GM19452 (cell line): ENCODE measurements at regions not wholly inside any gene's neighbourhood (a gene's known extent, or its start where the extent isn't known, plus 50 kb on each side); places are given as distances from the start of the nearest gene placed in this dataset.

ENCODE experiments used
- ATAC-seq: cut with Tn5 transposase; IDR thresholded peaks from one replicate; pipeline ENCODE4 v1.9.1; 2021; ENCODE audit not compliant: unreplicated experiment

DNA sequence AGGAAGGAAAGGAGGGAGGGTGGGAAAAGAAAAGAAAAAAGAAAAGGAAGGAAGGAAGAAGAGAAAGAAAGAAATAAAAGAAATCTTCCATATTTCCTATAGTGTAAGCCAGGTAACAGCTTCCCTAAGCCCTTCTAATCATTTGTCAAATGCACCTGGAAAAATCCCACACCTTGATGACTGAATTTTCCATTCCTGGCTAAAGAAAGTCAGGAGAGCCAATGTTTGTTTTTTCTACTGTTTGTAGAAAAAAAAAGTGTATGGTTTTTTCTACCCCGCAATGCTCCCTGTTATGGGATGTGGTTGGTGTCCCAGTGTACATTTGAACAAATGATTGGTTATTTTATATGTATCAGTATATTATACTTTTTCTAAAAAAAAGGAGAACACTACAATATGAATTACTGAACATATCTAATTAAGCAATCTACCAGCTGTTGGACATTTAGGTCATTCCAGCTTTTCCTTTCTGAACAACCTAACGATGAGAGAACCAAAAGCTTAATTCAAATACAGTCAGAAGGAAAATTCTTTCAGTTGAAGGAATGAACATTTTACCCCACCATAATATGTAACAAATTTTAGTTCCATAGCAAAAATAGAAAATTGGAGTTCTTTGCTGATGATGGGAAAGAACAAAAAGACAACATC lies 355.0 kb downstream of the SETD4 start:
- no peak for ATAC-seq

DNA sequence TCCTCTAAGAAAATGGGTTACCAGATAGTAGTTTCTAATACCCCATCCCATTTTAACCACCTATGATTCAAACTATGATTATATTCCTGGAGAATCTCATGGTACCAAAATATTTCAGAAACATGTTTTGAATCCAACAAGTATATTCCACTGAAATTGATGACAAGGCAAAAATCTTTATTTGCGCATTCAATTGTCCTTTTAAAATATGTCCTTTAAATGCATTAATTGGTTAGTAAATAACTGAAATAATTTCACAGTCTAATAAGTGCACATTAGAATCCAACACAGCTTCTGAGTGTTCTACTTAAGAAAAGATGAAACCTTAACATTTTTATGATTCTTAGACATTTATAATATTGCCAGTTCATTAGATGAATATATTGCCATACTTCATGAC lies 356.6 kb downstream of the SETD4 start:
- no peak for ATAC-seq

DNA sequence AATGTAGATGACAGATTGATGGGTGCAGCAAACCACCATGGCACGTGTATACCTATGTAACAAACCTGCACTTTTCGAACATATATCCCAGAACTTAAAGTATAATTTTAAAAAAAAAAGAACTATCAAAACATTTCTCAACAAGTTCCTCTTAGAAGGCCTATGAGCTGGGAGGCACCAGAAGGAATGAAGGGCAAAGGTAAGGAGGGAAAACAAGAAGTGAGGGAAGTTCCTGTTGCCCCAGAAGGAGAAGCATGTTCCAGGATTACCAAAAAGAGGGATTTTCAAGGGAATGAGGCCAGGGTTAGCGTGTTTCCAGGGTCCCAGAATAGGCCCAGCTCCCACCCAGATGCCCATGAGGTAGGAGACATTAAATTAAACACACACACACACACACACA lies 361.0 kb downstream of the SETD4 start:
- no peak for ATAC-seq

DNA sequence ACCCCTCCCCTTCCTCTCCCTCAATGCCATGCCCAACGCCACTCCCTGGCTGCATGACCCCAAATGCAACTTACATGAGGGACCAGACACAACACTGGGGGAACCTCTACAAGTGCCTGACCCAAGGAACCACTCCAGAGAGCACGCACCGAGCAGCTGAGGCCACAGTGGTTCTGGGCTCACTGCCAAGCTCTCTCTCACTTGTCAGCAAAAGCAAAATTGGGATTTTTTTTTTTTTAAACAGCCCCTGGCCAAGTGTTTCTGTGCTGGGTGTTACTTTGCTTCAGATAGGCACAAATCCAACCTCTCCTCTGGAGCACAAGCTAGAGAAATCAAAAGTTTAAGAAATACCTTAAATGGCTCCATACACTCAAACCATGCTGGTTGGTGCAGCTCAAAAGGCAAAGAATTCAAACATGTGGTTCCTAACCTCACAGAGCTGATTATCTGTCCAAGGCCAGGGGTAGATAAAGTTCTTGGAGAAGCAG lies 363.0 kb downstream of the SETD4 start:
- no peak for ATAC-seq

DNA sequence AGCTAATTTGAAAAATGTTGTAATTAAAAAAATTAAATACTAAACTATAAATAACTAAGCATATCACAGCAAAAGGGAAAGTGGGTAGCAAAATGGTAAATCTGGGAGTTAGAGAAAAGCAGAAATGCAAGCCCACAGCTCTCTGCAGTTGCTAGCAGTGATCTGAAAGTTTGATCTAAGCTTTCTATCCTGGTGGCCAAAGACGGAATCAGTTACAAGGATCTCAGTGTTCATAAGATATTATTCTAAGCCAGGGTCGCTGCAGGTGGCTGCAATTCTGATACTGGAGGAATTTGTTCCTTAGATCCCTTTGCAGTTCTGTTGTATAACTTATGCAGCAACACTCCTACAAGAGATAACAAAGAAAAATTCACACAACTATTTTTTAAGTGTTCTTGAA lies 363.7 kb downstream of the SETD4 start:
- no peak for ATAC-seq

DNA sequence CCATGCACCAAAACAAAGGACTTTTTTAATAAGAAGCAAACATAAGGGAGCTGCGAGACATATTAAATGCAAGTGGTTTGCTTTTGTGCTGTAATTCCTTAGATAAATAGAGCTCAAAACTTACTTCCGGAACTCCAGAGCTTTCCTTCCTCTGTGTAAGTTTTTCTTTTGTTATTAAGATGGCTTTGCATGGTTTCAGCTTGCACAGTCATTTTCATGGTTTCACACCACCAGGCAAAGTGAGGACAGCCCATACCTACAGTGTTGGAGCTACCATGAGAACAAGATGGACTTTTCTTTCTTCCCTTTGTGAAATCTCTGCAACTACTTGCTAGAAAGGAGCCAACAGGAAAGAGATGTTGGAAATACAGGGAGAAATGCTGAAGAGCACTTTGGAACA lies 368.0 kb downstream of the SETD4 start:
- ATAC-seq, result no peak

DNA sequence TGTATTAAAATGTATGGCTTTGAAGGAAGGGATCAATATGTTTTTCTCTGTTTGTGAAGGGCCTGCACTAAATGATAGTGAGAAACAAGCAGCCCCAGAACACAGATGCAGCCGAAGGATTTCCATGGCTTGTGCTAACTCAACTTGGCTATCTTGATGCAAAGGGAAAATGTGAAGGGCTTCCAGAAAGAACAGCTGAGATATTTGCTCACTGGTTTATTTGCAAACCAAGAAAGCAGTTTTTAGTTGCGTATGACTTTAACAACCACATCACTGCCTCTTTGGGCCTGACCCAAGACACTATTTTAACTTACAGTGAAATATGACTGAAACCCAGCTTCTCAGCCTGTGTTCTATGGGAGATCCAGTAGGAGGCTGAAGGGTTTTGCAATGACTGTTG lies 369.9 kb downstream of the SETD4 start:
- ATAC-seq, result no peak

DNA sequence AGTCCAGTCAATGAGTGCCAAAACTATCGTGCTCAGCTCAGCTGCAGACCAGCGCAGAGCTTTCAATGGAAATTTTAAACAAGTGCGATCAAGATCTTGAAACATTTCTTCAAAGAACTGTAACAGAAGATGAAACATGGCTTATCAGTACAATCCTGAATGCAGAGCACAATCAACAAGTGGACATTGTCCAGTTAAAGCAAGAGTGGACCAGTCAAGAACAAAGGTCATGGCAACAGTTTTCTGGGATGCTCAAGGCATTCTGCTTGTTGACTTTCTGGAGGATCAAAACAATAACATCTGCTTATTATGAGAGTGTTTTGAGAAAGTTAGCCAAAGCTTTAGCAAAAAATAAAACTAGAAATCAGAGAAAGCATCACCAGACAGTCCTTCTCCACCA lies 374.2 kb downstream of the SETD4 start:
- no peak for ATAC-seq

DNA sequence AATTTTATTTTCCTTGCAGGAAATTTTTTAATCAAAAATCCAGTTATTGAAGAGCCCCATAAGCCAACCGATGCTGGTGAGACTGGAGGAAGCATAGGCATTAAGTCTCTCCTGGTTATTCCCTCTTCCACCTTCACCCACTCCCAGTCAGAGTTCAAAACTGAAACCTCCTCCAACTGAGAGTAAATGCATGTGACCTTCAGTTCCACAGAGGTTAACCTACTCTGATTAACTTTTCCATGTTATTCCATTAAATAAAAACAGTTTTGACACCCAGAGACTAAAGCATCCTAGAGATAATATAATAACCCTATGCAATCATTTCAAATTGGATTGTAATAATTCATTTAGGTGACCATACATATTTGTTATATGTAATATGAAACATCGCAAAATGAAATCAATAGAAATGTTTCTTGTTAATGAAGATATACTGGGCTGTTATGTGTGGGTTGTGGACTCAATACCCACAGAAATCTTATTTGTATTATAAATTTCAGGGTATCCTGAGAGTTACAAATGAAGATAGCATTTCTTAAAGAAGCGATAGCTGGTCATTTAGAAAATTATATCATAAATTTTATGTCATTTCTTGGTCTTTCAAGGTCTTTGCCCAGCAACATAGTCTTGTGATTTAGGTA lies 376.5 kb downstream of the SETD4 start:
- no peak for ATAC-seq

DNA sequence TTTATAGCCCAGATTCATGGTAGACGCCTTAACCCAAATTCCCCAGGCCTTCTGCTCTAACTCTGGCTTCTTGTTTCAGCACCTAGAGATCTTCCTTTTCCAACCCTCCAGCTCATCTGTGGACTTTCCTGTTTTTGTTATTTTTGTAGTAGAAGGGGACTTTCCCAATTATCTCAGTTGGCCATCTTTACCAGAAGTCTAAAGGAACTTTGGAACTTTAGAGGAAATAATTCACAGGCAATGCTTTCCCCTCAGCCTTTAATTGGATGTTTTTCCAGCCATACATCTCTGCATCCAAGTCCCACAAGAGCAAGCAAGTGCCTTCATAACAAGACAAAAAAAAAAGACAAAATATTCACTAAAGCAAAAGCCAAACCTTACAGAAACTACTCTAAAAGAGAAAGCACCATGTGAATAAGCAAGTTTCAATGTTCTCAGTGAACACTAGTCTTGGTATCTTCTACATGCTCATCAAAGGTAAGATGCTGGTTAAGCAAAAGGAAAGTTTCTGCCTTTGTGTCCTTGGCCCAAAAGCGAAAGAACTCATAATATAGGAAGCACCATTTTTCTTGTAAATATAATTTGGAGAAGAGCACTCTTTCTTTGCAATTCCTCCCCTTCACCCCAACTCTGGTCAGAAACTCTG lies 377.3 kb downstream of the SETD4 start:
- ATAC-seq, result no peak

DNA sequence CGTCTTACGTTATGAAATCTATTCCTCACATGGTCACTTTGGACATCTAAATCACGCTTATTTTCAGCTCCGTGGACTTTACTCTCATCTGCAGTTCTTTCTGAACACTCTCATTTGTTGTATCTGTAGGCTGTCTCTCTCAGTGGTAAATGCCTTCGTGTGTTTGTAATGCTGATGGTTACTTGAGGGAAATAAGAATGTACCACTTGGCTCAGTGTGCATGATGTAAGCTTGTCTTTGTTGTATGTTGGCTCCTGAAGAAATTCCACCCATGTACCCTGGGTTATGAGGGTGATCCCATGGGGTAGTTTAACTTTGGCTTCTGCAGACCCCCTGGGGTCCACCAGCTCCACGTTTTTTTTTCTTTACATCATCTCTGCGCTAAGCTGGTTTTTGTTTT lies 378.4 kb downstream of the SETD4 start:
- no peak for ATAC-seq

DNA sequence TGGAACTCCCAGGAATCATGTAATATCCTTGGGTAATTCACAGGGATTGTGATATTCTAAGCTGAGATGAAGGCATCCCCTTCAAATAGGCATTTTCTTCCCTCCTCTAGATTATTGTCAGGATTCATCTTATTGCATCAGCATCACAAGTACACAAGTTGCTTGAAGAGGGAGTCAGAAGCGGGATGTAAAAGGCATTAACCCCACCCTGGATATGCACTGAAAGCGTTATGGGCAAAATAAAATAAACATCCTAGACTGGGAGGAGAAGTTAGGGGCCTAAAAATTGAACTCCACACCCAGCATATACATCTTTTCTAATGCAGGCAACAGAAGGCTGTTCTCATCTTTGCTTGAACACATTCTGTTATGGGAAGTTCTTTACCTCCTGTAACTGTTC lies 381.2 kb downstream of the SETD4 start:
- no peak for ATAC-seq

DNA sequence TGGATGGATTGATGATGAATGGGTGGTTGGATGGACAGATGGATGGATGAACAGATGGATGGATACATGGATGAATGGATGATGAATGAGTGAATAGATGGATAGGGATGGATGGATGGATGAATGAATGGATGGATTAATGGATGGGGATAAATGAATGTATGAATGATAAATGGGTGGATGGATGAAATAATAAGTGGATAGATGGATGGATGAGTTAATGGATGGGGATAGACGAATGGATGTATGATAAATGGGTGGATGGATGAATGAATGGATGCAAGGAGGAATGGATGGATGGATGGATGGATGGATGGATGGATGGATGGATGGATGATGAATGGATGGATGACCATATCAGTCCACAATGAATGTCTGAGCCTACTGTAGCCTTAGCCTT lies 381.9 kb downstream of the SETD4 start:
- no peak for ATAC-seq

DNA sequence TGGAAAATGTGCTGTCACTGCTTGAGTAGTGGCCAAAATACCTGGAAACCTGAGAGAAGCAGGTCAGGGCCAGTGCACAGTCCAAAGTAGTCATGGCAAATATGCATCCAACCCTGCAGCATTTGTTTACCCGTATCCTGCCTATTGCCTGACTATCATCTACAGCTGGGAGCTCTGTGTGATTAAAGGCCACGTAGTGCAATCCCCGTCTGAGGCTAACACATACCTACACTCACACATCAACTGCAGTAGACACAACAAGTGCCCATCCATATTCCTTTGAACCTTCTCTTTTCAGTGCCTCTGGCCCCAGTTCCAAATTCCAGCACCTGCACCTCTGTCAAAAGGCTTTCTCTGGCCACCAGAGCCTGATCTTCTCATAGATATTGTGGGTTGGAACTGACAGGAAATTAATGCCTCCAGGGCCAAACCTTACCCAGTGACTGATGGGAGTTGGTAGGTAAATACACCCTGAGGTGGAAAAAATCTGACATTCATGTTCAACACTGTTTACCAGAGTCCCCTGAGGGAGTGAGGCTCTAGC lies 383.0 kb downstream of the SETD4 start:
- ATAC-seq, result no peak

DNA sequence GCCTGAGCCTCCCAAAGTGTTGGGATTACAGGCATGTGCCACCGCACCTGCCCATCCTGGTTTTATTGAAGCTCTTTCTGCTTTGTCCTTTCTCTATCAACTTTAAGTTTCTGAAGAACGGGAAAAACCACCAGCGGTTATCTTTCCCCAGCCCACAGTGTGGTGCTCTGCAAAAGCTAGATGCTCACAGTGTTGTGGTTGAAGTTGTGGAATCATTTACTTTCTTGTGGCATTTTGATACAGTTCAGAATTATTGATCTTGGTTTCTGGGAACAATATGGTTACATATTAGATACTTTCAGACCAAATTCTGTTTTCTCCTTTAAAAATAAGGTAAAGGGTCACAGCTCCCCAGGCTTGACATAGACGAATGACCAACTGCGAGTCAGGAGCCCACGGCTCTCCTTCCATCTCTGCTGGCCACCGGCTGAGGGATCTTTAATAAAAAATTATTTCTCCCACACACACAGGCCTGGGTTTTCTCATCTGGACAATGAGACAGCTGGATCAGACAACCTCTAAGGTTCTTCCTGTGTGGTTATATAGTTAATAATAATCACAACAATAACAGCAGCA lies 385.3 kb downstream of the SETD4 start:
- ATAC-seq, result no peak

DNA sequence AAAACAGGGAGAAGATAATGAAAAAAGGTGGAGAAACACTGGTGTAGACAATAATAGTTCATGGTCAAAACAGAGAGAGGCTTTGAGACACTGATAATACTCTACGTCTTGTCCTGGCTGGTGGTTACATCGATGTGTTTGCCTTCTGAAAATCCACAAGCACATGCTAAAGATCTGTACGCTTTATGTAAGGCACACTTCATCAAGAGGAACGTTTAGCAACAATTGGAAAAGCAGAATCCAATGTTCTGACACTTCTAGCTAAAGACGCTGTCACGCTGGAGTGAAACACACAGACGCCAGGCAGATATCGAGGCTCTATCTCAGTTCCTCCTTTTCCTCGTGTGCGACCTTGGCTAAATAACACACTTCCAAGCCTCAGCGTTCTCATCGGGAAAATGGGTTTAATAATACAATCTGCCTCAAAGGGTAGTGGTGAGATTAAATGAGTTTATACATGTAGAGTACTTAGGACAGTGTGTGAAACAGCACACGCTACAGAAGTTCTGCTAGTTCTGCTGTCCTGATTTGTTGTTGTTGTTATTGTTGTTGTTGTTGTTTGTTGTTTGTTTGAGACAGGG lies 386.1 kb downstream of the SETD4 start:
- no peak for ATAC-seq

DNA sequence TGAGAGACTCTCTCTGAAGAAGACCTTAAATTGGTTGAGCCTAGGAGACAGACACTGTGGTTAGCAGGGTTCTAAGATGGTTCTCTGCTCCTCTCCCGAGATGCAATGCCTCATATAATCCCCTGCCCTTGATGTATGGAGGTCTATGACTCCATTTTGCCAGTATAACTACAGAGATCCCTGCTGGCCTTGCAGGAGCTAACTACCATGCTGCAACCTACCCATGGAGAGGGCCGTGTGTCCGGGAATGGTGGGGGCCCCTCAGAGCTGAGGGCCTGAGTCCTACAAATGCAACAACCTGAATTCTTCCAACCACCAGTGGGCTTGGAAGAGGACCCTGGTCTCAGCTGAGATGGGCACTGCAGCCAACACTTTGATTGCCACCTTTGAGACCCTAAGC lies 388.0 kb downstream of the SETD4 start:
- no peak for ATAC-seq

DNA sequence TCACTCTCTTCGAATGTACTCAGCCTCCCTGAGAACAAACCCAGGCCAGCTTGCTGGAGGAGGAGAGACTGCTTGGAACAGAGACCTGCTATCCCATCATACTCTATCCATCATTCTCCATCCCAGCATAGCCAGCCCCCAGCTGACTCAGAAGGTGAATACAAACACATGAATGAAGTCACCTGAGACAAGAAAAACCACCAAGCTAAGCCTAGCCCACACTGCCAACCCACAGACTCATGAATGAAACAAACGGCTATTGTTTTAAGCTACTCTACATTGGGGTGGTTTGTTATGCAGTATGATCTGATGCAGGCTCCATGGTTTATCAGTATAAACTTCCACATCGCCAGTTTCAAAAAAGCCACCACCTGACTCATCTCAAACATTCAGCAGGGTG lies 395.6 kb downstream of the SETD4 start:
- ATAC-seq, result no peak

DNA sequence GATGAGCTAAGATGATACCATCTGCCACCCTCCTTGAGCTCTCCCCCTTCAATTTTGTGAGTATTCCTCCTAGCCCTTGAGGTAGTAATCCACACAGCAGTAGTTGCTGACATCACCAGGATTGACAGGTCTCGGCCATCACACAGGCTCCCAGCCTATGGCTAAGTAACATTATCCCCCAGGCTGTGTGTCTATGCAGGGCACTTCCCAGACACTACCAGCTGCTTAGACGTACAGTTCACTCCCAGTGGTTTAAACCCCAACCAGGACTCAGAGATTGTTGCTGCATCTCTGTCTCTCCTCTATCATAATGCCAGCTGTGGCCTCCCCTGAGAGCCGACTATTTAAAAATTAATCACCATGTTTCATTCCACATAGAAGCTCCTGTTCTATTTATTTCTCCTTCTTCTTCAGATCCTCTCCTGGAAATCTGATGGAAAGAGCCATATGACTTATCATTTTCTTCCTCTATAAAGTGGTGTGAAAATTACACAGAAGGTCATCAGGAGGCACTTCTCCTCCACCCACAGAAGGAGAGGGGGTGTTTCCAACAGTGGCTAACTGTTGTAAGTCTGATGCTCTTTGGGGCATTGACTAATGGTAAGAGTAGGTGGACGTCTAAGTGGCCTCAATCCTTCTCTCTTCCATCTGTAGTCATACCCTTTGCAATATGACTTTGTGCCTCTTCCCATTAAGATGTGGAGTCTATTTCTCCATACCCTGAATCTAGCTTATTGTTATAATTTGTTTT lies 396.3 kb downstream of the SETD4 start:
- ATAC-seq, result no peak

DNA sequence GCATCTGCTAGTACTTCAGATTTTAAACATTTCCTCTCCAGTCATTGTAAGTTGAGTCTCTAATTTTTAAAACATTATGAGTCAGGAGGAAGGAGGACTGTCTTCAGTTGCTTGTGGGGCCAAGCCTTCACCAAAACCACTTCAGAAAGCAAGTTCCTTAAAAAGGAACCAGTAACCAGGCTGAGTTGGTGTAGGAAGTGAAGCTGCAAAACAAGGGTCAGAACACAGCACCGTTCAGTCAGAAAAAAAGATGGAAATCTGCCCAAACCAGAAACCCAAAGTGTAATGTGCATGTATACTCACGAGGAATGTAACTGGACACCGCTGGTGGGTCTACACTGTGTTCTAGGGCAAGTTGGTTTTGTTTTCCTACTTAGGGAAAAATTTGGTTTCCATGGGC lies 402.1 kb downstream of the SETD4 start:
- no peak for ATAC-seq

DNA sequence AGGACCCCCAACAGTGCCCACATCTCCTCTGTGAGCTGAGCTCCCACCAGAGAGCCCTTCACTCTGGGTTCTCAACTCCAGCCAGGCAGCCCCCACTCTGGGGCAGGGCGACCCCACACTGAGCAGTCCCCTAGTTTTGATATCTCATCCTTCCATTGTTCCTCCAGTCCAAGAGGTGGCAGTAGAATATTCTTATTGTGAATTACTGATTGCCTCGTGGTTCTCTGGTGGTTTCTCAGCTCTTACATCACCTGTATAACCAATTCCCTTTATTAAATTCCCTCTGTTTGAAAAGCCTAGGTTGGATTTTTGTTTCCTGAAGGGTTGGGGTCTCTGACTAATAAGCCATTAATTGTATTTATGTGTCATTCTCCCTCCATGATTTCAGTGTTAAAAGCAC lies 407.5 kb downstream of the SETD4 start:
- no peak for ATAC-seq
